GM21360 (cell line): ENCODE measurements at regions not wholly inside any gene's neighbourhood (a gene's known extent, or its start where the extent isn't known, plus 50 kb on each side); places are given as distances from the start of the nearest gene placed in this dataset.
"Not testable (repeated sequence)": the region's sequence is repeated elsewhere in the genome, so short reads cannot be mapped to it uniquely, and the experiment has no call there.

Experiments used
- ATAC-seq: cut with Tn5 transposase; IDR thresholded peaks from one replicate; pipeline ENCODE4 v1.9.1; 2021; ENCODE audit warnings: mild to moderate bottlenecking, moderate library complexity; ENCODE audit not compliant: unreplicated experiment

GRCh38 chr5:157963761-157964160 lies 104.8 kb upstream of the CLINT1 start:
- no peak for ATAC-seq

- ATAC-seq: no peak
Observed at GRCh38 chr5:157963244-157963643, 104.3 kb upstream of the CLINT1 start.

GRCh38 chr5:157962686-157963085 lies 103.7 kb upstream of the CLINT1 start:
- not testable (repeated sequence) for ATAC-seq

GRCh38 chr5:157961896-157962590 lies 103.1 kb upstream of the CLINT1 start:
- no peak for ATAC-seq

GRCh38 chr5:157961176-157961575 lies 102.2 kb upstream of the CLINT1 start:
- no peak for ATAC-seq

- ATAC-seq: no peak
Observed at GRCh38 chr5:157959370-157959769, 100.4 kb upstream of the CLINT1 start.

GRCh38 chr5:157956271-157956885 lies 97.4 kb upstream of the CLINT1 start:
- ATAC-seq: no peak

GRCh38 chr5:157955541-157956172 lies 96.7 kb upstream of the CLINT1 start:
- no peak for ATAC-seq

- ATAC-seq: no peak
Observed at GRCh38 chr5:157952374-157952685, 93.4 kb upstream of the CLINT1 start.

GRCh38 chr5:157951673-157952373 lies 92.9 kb upstream of the CLINT1 start:
- ATAC-seq: no peak

GRCh38 chr5:157949520-157949919 lies 90.6 kb upstream of the CLINT1 start:
- no peak for ATAC-seq

GRCh38 chr5:157948738-157949410 lies 89.9 kb upstream of the CLINT1 start:
- peak; percentile 72 for ATAC-seq

- ATAC-seq: no peak
Observed at GRCh38 chr5:157947156-157947555, 88.2 kb upstream of the CLINT1 start.

GRCh38 chr5:157945822-157946221 lies 86.9 kb upstream of the CLINT1 start:
- ATAC-seq: not testable (repeated sequence)

GRCh38 chr5:157944938-157945337 lies 86.0 kb upstream of the CLINT1 start:
- ATAC-seq: no peak

- ATAC-seq: no peak
Observed at GRCh38 chr5:157944077-157944633, 85.2 kb upstream of the CLINT1 start.

GRCh38 chr5:157942595-157942994 lies 83.7 kb upstream of the CLINT1 start:
- no peak for ATAC-seq

GRCh38 chr5:157941616-157942015 lies 82.7 kb upstream of the CLINT1 start:
- no peak for ATAC-seq

- not testable (repeated sequence) for ATAC-seq
Observed at GRCh38 chr5:157938101-157938500, 79.2 kb upstream of the CLINT1 start.

- not testable (repeated sequence) for ATAC-seq
Observed at GRCh38 chr5:157936776-157937501, 78.0 kb upstream of the CLINT1 start.
